ENCODE measurements at regions not wholly inside any gene's neighbourhood (a gene's known extent, or its start where the extent isn't known, plus 50 kb on each side); places are given as distances from the start of the nearest gene placed in this dataset.

DNA sequence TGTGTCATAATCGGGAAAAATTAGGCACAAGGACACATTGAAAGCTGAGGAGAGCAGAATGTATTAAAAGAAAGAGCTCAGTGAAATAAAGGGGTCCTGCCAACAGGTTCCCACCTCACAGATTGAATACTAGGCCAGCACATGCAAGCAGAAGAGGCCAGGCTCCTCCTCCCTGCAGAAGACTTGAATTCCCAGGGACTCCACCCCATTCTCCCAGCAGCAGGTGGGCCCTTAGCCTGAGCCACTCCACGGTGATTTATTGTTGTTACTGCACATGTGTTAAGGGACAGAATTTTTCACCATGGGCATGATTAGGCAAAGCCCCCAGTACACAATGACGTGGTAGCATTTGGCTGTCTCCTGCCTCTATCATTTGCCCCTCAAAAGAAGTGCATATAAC is 1844.7 kb downstream of the NCAM2 start:
- no peak for DNase-seq (ENCODE audit: low spot score in 2 of 2)
- no peak for TF ChIP-seq POLR2A (IDR thresholded peaks at IDR 0.05)
- TF ChIP-seq EP300 (IDR thresholded peaks at IDR 0.05), result no peak
- no peak for TF ChIP-seq POLR2AphosphoS5 (IDR thresholded peaks at IDR 0.05)
- TF ChIP-seq, protein P1, sequence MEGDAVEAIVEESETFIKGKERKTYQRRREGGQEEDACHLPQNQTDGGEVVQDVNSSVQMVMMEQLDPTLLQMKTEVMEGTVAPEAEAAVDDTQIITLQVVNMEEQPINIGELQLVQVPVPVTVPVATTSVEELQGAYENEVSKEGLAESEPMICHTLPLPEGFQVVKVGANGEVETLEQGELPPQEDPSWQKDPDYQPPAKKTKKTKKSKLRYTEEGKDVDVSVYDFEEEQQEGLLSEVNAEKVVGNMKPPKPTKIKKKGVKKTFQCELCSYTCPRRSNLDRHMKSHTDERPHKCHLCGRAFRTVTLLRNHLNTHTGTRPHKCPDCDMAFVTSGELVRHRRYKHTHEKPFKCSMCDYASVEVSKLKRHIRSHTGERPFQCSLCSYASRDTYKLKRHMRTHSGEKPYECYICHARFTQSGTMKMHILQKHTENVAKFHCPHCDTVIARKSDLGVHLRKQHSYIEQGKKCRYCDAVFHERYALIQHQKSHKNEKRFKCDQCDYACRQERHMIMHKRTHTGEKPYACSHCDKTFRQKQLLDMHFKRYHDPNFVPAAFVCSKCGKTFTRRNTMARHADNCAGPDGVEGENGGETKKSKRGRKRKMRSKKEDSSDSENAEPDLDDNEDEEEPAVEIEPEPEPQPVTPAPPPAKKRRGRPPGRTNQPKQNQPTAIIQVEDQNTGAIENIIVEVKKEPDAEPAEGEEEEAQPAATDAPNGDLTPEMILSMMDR (IDR thresholded peaks at IDR 0.05), result no peak
- no peak overlapping the region for H3K27ac ChIP-seq
- no peaks in the 10 kb centered on the region for H3K36me3 ChIP-seq
- WGBS, result 55% methylated on average over 3 of the region's 3 CpGs
- no peaks in the 10 kb centered on the region for H3K27me3 ChIP-seq
- no peaks in the 10 kb centered on the region for H3K4me1 ChIP-seq
- H3K4me3 ChIP-seq, result no peak overlapping the region
- H3K9me3 ChIP-seq, result peaks cover 10% of the 10 kb centered on the region

DNA sequence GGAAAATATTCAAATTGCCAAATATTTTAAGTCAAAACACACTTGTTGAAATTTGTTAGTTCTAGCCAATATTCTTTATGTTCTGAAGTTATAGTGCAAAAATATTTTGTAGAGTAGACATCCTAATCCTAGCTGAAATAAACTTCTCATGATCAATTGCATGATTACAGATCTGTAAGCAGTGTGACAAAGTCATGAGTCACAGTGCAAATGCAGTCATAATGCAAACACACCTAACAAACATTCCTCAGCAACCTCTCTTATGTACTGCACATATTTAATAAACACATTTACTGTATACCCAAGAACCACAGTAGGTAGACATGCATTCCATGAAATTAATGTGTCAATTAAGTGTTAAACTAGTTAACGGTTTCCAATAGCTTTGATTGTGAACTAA is 1857.4 kb downstream of the NCAM2 start:
- TF ChIP-seq, protein P1 (IDR thresholded peaks at IDR 0.05), result no peak
- no peak for TF ChIP-seq POLR2A (IDR thresholded peaks at IDR 0.05)
- TF ChIP-seq POLR2AphosphoS5 (IDR thresholded peaks at IDR 0.05), result no peak
- no peak for TF ChIP-seq EP300 (IDR thresholded peaks at IDR 0.05)
- H3K27me3 ChIP-seq, result no peaks in the 10 kb centered on the region
- WGBS, result 85% methylated on average over 1 of the region's 1 CpG
- no peak for DNase-seq (ENCODE audit: low spot score in 2 of 2)
- no peaks in the 10 kb centered on the region for H3K9me3 ChIP-seq
- H3K4me1 ChIP-seq, result no peaks in the 10 kb centered on the region
- no peaks in the 10 kb centered on the region for H3K36me3 ChIP-seq
- no peak overlapping the region for H3K27ac ChIP-seq
- no peak overlapping the region for H3K4me3 ChIP-seq

DNA sequence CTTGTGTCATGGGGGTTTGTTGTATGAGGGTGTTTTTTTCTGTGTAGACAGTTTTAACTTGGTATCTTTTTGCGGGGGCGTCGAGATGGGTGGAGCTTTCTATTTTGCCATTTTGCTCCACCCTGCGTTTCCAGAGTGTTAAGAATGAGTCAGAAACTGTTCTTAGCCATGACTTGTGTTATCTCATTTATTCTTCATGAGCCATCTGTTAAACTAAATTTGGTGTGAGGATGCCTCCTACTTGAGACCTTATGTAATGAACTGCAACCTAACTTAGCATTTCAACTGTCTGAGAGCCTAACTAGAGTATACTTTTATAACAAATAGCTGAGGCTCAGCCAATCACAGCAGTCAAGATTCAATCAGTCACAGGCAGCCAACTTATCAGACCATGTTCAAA is 1873.5 kb downstream of the NCAM2 start:
- H3K9me3 ChIP-seq, result no peaks in the 10 kb centered on the region
- WGBS, result 88% methylated on average over 4 of the region's 4 CpGs
- TF ChIP-seq POLR2A (IDR thresholded peaks at IDR 0.05) (no peak), POLR2AphosphoS5 (IDR thresholded peaks at IDR 0.05) (no peak), EP300 (IDR thresholded peaks at IDR 0.05) (no peak)
- TF ChIP-seq, protein P1 (IDR thresholded peaks at IDR 0.05), result no peak
- no peak overlapping the region for H3K4me3 ChIP-seq
- H3K4me1 ChIP-seq, result no peaks in the 10 kb centered on the region
- H3K36me3 ChIP-seq, result no peaks in the 10 kb centered on the region
- no peaks in the 10 kb centered on the region for H3K27me3 ChIP-seq
- DNase-seq (ENCODE audit: low spot score in 2 of 2), result no peak
- H3K27ac ChIP-seq, result no peak overlapping the region

DNA sequence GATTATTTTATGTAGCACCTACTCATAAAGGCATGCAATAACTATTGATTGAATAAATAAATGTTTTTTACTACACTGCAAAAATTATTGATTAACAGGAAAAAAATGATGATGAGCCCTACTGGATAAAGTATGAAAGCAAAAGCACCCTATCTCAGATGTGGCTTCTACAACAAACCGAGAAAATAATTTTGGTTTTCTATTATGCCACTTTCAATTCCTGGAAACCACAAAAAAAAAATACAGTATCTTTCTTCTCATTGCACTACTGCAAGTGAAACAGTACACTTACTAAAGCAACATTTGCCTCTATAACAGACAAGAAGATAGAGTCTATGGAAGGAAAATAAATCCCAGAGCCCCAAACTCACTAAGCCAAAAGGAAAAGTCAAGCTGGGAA is 1882.4 kb downstream of the NCAM2 start:
- Histone ChIP-seq H3K9me3 (no peaks in the 10 kb centered on the region), H3K36me3 (no peaks in the 10 kb centered on the region), H3K4me1 (no peaks in the 10 kb centered on the region), H3K27me3 (no peaks in the 10 kb centered on the region), H3K27ac (no peak overlapping the region), H3K4me3 (no peak overlapping the region)
- WGBS, result 59% methylated on average over 1 of the region's 1 CpG
- TF ChIP-seq, protein P1 (IDR thresholded peaks at IDR 0.05), result no peak
- TF ChIP-seq EP300 (IDR thresholded peaks at IDR 0.05) (no peak), POLR2A (IDR thresholded peaks at IDR 0.05) (no peak), POLR2AphosphoS5 (IDR thresholded peaks at IDR 0.05) (no peak)
- DNase-seq (ENCODE audit: low spot score in 2 of 2), result no peak

DNA sequence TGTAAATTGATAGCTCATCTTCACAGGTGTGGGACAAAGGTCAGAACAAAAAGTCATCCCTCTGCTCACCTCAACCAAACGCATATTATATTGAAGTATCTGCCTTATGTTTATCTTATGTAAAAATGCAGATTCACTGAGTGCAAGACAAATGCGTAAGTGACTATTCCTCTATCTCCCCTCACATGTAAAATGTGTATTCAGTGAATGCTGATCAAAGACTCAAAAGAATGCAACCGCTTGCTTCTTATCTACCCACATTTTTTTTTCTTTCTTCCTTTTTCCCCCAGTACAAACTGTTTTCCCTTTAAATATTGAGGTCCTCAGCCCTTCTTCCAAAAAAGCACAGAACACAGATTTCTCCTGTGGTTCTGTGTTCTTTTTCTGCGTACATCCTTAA is 1882.9 kb downstream of the NCAM2 start:
- no peak for DNase-seq (ENCODE audit: low spot score in 2 of 2)
- Histone ChIP-seq H3K36me3 (no peaks in the 10 kb centered on the region), H3K4me1 (no peaks in the 10 kb centered on the region), H3K27me3 (no peaks in the 10 kb centered on the region), H3K27ac (no peak overlapping the region), H3K9me3 (no peaks in the 10 kb centered on the region), H3K4me3 (no peak overlapping the region)
- TF ChIP-seq EP300 (IDR thresholded peaks at IDR 0.05) (no peak), POLR2AphosphoS5 (IDR thresholded peaks at IDR 0.05) (no peak), POLR2A (IDR thresholded peaks at IDR 0.05) (no peak)
- 58% methylated on average over 4 of the region's 4 CpGs for WGBS

DNA sequence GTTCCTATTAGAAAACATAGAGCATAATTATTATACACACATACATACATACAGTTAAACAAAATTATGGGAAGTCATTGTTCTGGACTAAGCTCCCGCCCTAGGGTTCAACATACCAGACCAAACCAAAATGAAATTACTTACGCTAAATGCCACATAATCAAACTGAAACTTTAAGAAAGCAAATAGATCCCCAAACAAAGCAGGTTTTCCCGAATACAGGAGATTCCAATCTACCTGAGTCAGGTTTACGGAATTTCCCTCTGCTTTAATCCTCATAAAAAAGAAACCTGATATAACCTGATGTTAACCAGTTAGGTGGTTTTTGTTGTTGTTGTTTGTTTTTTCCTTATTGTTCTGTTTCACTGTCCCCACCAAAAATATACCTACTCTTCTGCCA is 1886.9 kb downstream of the NCAM2 start:
- TF ChIP-seq POLR2AphosphoS5 (IDR thresholded peaks at IDR 0.05), result no peak
- TF ChIP-seq POLR2A (IDR thresholded peaks at IDR 0.05), result no peak
- TF ChIP-seq EP300 (IDR thresholded peaks at IDR 0.05), result no peak
- TF ChIP-seq, protein P1 (IDR thresholded peaks at IDR 0.05), result no peak
- H3K27ac ChIP-seq, result no peak overlapping the region
- H3K4me1 ChIP-seq, result no peaks in the 10 kb centered on the region
- H3K9me3 ChIP-seq, result no peaks in the 10 kb centered on the region
- no peak overlapping the region for H3K4me3 ChIP-seq
- H3K27me3 ChIP-seq, result no peaks in the 10 kb centered on the region
- no peaks in the 10 kb centered on the region for H3K36me3 ChIP-seq
- WGBS, result 56% methylated on average over 4 of the region's 4 CpGs
- DNase-seq (ENCODE audit: low spot score in 2 of 2), result no peak

Measured in suprapubic skin (tissue), 4 donors.